IPS-NIHi11 (cell line): ENCODE measurements at regions not wholly inside any gene's neighbourhood (a gene's known extent, or its start where the extent isn't known, plus 50 kb on each side); places are given as distances from the start of the nearest gene placed in this dataset.
A peak's percentile ranks its signal among the peaks of the same experiment; 100 is the strongest.

ENCODE experiments used
- DNase-seq: peaks from one replicate; pipeline ENCODE4 v3.0.0; 2012; ENCODE audit warnings: mixed read lengths, low spot score

- DNase-seq: no peak
Measured at GRCh38 chr3:161444694-161445077, 51.9 kb upstream of the OTOL1 start.

GRCh38 chr3:161443921-161444693 lies 52.5 kb upstream of the OTOL1 start:
- DNase-seq: no peak

GRCh38 chr3:161430307-161430706 lies 59.0 kb upstream of the SPTSSB start:
- DNase-seq: no peak

- no peak for DNase-seq
Measured at GRCh38 chr3:161427347-161427746, 56.0 kb upstream of the SPTSSB start.

GRCh38 chr3:161426758-161427157 lies 55.4 kb upstream of the SPTSSB start:
- no peak for DNase-seq

- peak; percentile 46 for DNase-seq
Measured at GRCh38 chr3:161423911-161424522, 52.7 kb upstream of the SPTSSB start.

GRCh38 chr3:161422171-161422700 lies 50.9 kb upstream of the SPTSSB start:
- no peak for DNase-seq
